Erythroblast (primary cell): ENCODE measurements at regions not wholly inside any gene's neighbourhood (a gene's known extent, or its start where the extent isn't known, plus 50 kb on each side); places are given as distances from the start of the nearest gene placed in this dataset.

Experiments used
- GATA1 ChIP-seq: IDR thresholded peaks from 2 replicates; pipeline ENCODE4 v1.6.1; 2011; ENCODE audit warnings: low read depth, mild to moderate bottlenecking, control low read depth, low read length, moderate library complexity
- POLR2A ChIP-seq: IDR thresholded peaks from 2 replicates; pipeline ENCODE4 v1.6.1; 2011; ENCODE audit warnings: mild to moderate bottlenecking, low read length

- no peak for TF ChIP-seq POLR2A
- TF ChIP-seq GATA1: no peak
These were observed 1044.9 kb downstream of the BRINP3 start for GRCh38 chr1:189432753-189433152.
